ENCODE measurements at regions not wholly inside any gene's neighbourhood (a gene's known extent, or its start where the extent isn't known, plus 50 kb on each side); places are given as distances from the start of the nearest gene placed in this dataset.

GRCh38 chr3:76049776-76050175 lies 264.4 kb upstream of the ZNF717 start:
- H3K79me2 ChIP-seq (ENCODE audit: insufficient read depth, low read depth), result no peaks in the 10 kb centered on the region
- no peaks in the 10 kb centered on the region for H3K27me3 ChIP-seq (ENCODE audit: insufficient read depth, low read depth)
- no peak overlapping the region for H3K4me2 ChIP-seq
- H3K4me3 ChIP-seq (IDR thresholded peaks at IDR 0.05; ENCODE audit: insufficient read depth, low read depth, low read length), result no peak overlapping the region
- no peak overlapping the region for H3K9ac ChIP-seq
- H2AFZ ChIP-seq (ENCODE audit: low read depth), result no peak overlapping the region
- no peaks in the 10 kb centered on the region for H3K36me3 ChIP-seq (ENCODE audit: insufficient read depth)
- no peak overlapping the region for H3K27ac ChIP-seq
- H3K4me1 ChIP-seq (ENCODE audit: low read depth, poor library complexity, severe bottlenecking), result no peaks in the 10 kb centered on the region
- H4K20me1 ChIP-seq (ENCODE audit: insufficient read depth), result no peaks in the 10 kb centered on the region
- TF ChIP-seq CTCF (conservative IDR thresholded peaks at IDR 0.05; ENCODE audit: low read depth, low read length), result no peak

DNA sequence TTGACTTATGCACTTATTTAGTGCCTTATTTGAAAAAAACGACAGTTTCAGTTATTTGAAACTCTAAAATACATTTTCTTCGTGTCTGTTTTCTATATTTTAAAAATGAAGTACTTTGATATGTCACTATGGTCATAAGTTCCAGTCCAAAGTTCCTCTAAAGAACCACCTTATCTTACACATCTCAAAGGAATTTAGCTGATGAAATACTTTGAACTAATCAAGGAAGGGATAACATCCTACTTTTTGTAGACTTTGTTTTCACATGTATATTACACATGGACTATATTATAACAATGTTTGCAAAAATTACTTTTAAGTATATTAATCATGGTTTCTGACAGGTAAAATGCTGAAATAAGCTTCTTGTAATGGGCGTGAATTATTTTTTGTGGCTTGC lies 265.8 kb upstream of the ZNF717 start:
- no peak overlapping the region for H3K4me3 ChIP-seq (IDR thresholded peaks at IDR 0.05; ENCODE audit: insufficient read depth, low read depth, low read length)
- TF ChIP-seq CTCF (conservative IDR thresholded peaks at IDR 0.05; ENCODE audit: low read depth, low read length), result no peak
- H3K4me1 ChIP-seq (ENCODE audit: low read depth, poor library complexity, severe bottlenecking), result no peaks in the 10 kb centered on the region
- H2AFZ ChIP-seq (ENCODE audit: low read depth), result no peak overlapping the region
- H3K79me2 ChIP-seq (ENCODE audit: insufficient read depth, low read depth), result no peaks in the 10 kb centered on the region
- no peaks in the 10 kb centered on the region for H4K20me1 ChIP-seq (ENCODE audit: insufficient read depth)
- no peaks in the 10 kb centered on the region for H3K27me3 ChIP-seq (ENCODE audit: insufficient read depth, low read depth)
- H3K9ac ChIP-seq, result no peak overlapping the region
- no peaks in the 10 kb centered on the region for H3K36me3 ChIP-seq (ENCODE audit: insufficient read depth)
- H3K4me2 ChIP-seq, result no peak overlapping the region
- no peak overlapping the region for H3K27ac ChIP-seq

GRCh38 chr3:76054404-76054803 lies 269.1 kb upstream of the ZNF717 start:
- no peaks in the 10 kb centered on the region for H3K79me2 ChIP-seq (ENCODE audit: insufficient read depth, low read depth)
- H3K36me3 ChIP-seq (ENCODE audit: insufficient read depth), result no peaks in the 10 kb centered on the region
- no peak overlapping the region for H3K4me2 ChIP-seq
- H3K4me1 ChIP-seq (ENCODE audit: low read depth, poor library complexity, severe bottlenecking), result no peaks in the 10 kb centered on the region
- H2AFZ ChIP-seq (ENCODE audit: low read depth), result no peak overlapping the region
- H3K4me3 ChIP-seq (IDR thresholded peaks at IDR 0.05; ENCODE audit: insufficient read depth, low read depth, low read length), result no peak overlapping the region
- no peak overlapping the region for H3K27ac ChIP-seq
- no peaks in the 10 kb centered on the region for H4K20me1 ChIP-seq (ENCODE audit: insufficient read depth)
- H3K27me3 ChIP-seq (ENCODE audit: insufficient read depth, low read depth), result no peaks in the 10 kb centered on the region
- TF ChIP-seq CTCF (conservative IDR thresholded peaks at IDR 0.05; ENCODE audit: low read depth, low read length), result no peak
- no peak overlapping the region for H3K9ac ChIP-seq

- Histone ChIP-seq H3K27ac (no peak overlapping the region), H3K4me1 (ENCODE audit: low read depth, poor library complexity, severe bottlenecking) (no peaks in the 10 kb centered on the region), H3K79me2 (ENCODE audit: insufficient read depth, low read depth) (no peaks in the 10 kb centered on the region), H2AFZ (ENCODE audit: low read depth) (no peak overlapping the region), H3K4me2 (no peak overlapping the region), H4K20me1 (ENCODE audit: insufficient read depth) (no peaks in the 10 kb centered on the region), H3K27me3 (ENCODE audit: insufficient read depth, low read depth) (no peaks in the 10 kb centered on the region), H3K4me3 (IDR thresholded peaks at IDR 0.05; ENCODE audit: insufficient read depth, low read depth, low read length) (no peak overlapping the region), H3K9ac (no peak overlapping the region), H3K36me3 (ENCODE audit: insufficient read depth) (no peaks in the 10 kb centered on the region)
- no peak for TF ChIP-seq CTCF (conservative IDR thresholded peaks at IDR 0.05; ENCODE audit: low read depth, low read length)
Measured at GRCh38 chr3:76061654-76062053, 276.3 kb upstream of the ZNF717 start.

GRCh38 chr3:76063019-76063418 lies 277.7 kb upstream of the ZNF717 start:
- no peak for TF ChIP-seq CTCF (conservative IDR thresholded peaks at IDR 0.05; ENCODE audit: low read depth, low read length)
- Histone ChIP-seq H3K79me2 (ENCODE audit: insufficient read depth, low read depth) (no peaks in the 10 kb centered on the region), H3K9ac (no peak overlapping the region), H4K20me1 (ENCODE audit: insufficient read depth) (no peaks in the 10 kb centered on the region), H3K4me1 (ENCODE audit: low read depth, poor library complexity, severe bottlenecking) (no peaks in the 10 kb centered on the region), H3K4me3 (IDR thresholded peaks at IDR 0.05; ENCODE audit: insufficient read depth, low read depth, low read length) (no peak overlapping the region), H2AFZ (ENCODE audit: low read depth) (no peak overlapping the region), H3K36me3 (ENCODE audit: insufficient read depth) (no peaks in the 10 kb centered on the region), H3K4me2 (no peak overlapping the region), H3K27me3 (ENCODE audit: insufficient read depth, low read depth) (no peaks in the 10 kb centered on the region), H3K27ac (no peak overlapping the region)
